ENCODE measurements at regions not wholly inside any gene's neighbourhood (a gene's known extent, or its start where the extent isn't known, plus 50 kb on each side); places are given as distances from the start of the nearest gene placed in this dataset.
"Not testable (repeated sequence)": the region's sequence is repeated elsewhere in the genome, so short reads cannot be mapped to it uniquely, and the experiment has no call there.

DNA sequence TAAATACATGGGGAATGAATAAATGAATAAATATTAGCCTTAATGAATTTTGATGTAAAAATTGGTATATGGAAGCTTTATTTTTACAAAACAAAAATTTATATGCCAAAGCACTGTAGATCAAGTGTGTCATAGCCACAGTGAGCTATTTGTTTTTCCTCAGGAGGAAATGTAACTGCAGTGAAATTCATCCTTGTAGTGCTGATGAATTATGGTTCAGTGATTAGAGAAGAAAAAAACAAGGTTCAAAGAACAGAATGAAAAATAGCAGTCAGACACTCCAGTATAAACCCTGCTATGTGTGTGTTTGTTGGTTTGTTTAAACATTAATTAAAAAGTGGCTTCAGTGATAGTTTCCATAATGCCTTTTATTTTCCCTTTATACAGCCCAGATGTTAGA, 228.0 kb upstream of the GPR149 start:
- no peak for DNase-seq

DNA sequence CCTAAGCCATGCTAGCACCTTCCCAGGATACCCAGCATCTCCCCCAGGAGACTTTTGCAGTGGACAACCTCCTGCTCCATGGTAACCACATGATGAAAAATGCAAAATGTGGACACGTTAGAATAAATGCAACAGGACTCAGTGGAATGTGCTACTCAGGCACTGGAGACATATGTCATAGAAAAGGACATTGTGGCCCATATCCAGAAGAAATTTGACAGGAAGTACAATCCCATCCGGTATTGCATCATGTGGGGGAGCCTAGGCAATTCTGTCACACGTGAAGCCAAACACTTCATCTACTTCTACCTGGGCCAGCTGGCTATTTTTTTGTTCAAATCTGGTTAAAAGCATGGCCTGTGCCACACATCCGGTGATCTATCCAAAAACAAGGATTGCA, 227.2 kb upstream of the GPR149 start:
- DNase-seq = no peak

DNA sequence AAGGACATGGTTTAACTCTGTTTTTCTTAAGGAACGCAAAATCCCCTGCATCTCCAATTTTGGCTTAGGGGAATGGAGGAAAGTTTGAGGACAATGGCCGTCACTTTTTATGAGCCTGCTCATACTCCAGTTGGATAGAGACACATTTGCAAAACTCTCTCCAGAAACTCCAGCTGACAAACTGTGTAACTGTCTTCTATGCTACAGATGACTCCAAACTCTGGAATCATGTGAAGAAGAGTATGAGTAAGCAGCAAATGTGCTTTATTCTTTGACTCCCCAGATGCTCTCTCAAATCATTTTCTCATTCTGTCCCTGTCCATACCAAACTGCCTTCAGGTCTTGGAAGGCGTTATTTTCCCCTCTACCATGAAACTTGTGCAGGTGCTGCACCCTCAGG, 226.5 kb upstream of the GPR149 start:
- no peak for DNase-seq

- no peak for DNase-seq
Measured at GRCh38 chr3:154642145-154642544, 212.2 kb upstream of the GPR149 start.

- DNase-seq = no peak
Measured at GRCh38 chr3:154625756-154626155, 195.8 kb upstream of the GPR149 start.

GRCh38 chr3:154619621-154620020, 189.6 kb upstream of the GPR149 start:
- DNase-seq = not testable (repeated sequence)

- no peak for DNase-seq
Measured at GRCh38 chr3:154616298-154616697, 186.3 kb upstream of the GPR149 start.

GRCh38 chr3:154615471-154615870, 185.5 kb upstream of the GPR149 start:
- DNase-seq = no peak

- no peak for DNase-seq
Measured at GRCh38 chr3:154614601-154615000, 184.6 kb upstream of the GPR149 start.

DNA sequence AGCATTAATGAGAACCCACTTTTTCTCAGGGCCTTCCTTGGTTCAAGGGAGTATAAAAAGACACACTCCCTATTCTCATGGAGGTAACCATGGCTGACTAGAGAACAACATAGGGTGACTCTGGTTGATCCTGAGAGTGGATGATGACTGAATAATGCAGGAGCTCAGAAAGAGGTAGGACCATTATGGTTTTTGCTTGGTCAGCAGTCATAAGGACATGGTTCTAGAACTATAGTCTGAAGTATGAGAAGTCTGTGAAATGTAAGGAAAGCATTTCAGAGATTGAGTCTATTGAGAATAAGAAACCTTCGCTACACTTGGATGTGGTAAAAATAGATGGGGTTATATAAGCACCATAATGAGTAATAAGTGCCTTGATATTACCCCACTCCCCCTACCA, 184.1 kb upstream of the GPR149 start:
- no peak for DNase-seq

- no peak for DNase-seq
Measured at GRCh38 chr3:154602241-154602640, 172.3 kb upstream of the GPR149 start.

DNA sequence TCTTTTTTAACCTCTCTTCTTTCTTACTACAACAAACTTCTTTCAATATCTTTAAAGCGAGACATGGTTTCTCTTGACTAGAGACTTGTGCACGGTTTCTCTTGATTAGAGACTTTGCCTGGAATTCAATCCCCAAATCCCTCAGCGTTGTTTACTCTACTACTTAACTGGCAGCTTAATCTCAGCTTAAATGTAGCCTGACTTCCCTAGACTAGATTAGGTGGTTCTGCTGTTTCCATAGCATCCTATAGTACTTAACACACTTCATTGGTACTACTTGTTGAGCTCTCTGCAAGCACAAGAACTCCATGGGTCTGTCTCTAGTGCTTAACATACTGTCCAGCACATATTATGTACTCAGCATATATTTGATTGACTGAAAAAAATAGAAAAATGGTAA, 168.2 kb upstream of the GPR149 start:
- DNase-seq = no peak

DNA sequence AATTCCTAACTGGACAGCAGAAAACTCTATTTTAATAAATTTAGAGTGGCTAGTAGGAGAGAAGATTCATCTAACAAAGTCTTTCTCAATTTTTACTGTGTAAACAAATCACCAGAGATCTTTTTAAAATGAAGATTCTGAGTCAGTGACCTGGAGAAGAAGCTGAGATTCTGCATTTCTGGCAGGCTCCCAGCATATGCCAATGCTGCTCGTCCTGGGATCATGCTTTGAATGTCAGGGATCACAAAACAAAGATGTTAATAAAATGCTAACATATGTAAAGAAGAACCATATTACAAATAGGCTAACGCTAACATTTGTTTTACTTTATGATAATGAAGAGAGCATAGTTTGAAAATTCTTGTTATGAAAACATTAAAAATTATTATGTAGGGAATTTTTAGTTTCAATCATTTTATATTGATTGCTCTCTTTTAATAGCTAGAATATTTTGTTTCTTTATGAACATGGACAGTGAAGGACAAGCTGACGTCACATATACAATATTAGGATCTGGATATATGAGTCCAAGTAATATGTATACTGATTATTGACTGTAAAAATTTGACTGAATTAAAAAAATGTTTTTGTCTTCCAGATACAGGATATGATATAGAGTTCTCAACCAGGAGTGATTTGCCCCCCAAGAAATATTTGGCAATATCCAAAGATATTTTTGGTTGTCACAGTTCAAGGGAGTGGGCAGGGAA, 160.8 kb upstream of the GPR149 start:
- DNase-seq = no peak

DNA sequence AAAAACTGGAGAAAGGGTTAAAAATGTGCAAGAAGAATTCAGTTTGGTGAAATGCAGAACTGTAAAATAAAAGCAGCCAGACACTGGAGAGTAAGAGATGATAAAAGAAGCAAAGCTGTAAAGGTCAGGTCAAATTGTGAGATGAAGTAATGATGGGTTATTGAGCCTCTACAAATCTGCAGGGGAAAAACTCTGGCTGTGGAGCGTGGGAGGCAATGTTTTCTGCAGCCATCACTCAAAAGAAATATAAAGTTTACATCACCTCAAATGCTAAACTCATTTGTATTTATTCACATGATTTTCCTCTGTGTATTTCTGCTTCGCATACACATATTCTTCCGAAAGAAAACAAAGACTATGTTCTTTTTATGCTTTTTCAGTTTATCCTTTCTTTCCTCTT, 158.8 kb upstream of the GPR149 start:
- no peak for DNase-seq

DNA sequence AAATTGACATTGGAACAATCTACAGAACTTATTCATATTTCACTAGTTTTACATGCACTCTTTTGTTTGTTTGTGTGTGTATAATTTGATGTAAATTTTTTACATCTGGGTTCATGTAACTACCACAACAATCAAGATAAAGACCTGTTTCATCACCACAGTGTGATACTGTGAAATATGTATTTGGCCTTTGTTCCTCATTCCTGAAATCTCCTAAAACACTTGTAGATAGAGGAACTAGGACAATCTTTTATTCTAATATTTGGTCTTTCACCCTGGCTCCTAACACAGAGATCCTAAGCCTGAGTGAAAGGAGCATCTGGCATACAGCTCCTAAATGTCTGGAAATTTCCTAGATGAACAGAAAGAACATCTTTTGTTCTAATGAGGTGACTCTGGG, 155.0 kb upstream of the GPR149 start:
- no peak for DNase-seq

GRCh38 chr3:154584041-154584440, 154.1 kb upstream of the GPR149 start:
- no peak for DNase-seq

DNA sequence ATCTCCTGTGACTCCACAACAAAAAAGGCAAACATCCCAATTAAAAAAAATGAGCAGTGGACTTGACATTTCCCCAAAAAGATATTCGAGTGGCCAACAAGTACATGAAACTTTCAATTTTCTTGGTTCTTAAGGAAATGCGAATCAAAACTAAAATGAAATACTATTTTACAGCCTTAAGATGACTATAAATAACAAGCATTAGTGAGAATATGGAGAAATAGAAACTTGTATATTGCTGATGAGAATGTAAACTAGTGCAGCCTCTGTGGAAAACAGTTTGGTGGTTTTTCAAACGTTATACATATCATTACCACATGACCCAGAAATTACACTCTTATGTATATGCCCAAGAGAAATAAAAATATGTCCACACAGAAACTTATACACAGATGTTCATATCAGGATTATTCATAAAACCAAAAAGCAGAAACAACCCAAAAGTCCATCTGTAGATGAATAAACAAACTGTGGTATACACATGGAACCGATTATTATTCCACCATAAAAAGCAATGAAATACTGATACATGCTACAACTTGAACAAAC, 153.2 kb upstream of the GPR149 start:
- no peak for DNase-seq

DNA sequence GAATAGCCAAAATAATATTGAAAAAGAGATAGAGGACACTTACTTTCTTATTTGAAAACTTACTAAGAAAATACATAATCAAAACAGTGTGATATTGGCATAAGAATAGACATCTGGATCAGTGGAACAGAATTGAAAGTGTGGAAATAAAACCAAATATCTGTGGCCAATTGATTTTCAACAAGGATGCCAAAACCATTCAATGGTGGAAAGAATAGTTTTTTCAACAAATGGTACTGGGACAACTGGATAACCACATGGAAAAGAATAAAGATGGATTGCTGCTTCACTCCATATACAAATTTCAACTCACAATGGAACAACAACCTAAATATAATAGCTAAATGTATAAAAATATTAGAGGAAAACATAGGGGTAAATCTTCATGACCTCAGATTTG, 152.5 kb upstream of the GPR149 start:
- no peak for DNase-seq

GRCh38 chr3:154571553-154572226, 141.7 kb upstream of the GPR149 start:
- DNase-seq = no peak

GRCh38 chr3:154568064-154568463, 138.1 kb upstream of the GPR149 start:
- DNase-seq = no peak

DNA sequence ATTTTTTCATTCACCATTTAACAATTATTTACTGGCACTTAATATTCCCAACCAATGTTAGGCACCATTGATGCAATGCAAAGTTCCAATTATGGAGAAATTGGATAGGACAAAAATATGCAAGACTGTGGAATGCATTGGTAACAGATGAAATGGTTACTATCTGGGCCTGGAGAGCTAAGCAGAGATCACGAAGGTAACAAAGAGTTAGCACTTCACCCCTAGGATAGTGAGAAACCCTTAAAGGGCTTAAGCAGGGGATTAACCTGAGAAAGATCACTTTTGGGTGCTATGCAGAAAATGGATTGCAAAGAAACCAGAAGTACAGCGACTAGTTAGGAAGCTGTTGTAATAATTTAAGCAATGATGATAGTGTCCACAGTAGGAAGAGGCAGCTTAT, 129.6 kb upstream of the GPR149 start:
- DNase-seq = no peak

- no peak for DNase-seq
Measured at GRCh38 chr3:154552338-154552737, 122.3 kb upstream of the GPR149 start.

- no peak for DNase-seq
Measured at GRCh38 chr3:154549391-154549790, 119.4 kb upstream of the GPR149 start.

GRCh38 chr3:154548341-154548740, 118.4 kb upstream of the GPR149 start:
- no peak for DNase-seq

- no peak for DNase-seq
Measured at GRCh38 chr3:154542837-154543236, 112.8 kb upstream of the GPR149 start.

Data from stimulated activated CD4-positive, alpha-beta T cell treated with anti-CD3 and anti-CD28 coated beads, Interleukin-15, amount 100 ng/mL, for 24 hours (primary cell).